H1 (cell line): ENCODE measurements at regions not wholly inside any gene's neighbourhood (a gene's known extent, or its start where the extent isn't known, plus 50 kb on each side); places are given as distances from the start of the nearest gene placed in this dataset.
"Not testable (repeated sequence)": the region's sequence is repeated elsewhere in the genome, so short reads cannot be mapped to it uniquely, and the experiment has no call there.

Experiments
- CTCF ChIA-PET: fragments of 300-600 bp; sonication (Branson Sonifier 250); formaldehyde crosslinking; loops from one replicate; lab custom pipeline; 2021; ENCODE audit not compliant: partially characterized antibody; lab: Charles Lee
- POLR2A ChIA-PET: fragments of 300-600 bp; sonication (Branson Sonifier 250); formaldehyde crosslinking; loops from one replicate; lab custom pipeline; 2021; ENCODE audit warnings: inconsistent platforms; ENCODE audit not compliant: partially characterized antibody; lab: Charles Lee
- DNase-seq, 2 experiments: peaks; one replicate each; pipeline versions ENCODE4 v3.0.0 to v3.0.0-alpha.2; 2010 to 2022; ENCODE audit warnings: low spot score in 2 of 2, low read depth in 1 of 2, mixed read lengths in 1 of 2
- FAIRE-seq: peaks from 2 replicates; lab custom pipeline; 2011; peaks lifted over from hg19 to GRCh38; lab: Jason Lieb, UNC
- H2AFZ ChIP-seq: 2 replicates; pipeline ENCODE4 v1.8.1; 2012; ENCODE audit warnings: low read length, inconsistent platforms
- H2AK5ac ChIP-seq: 2 replicates; pipeline ENCODE4 v1.6.1; 2013; ENCODE audit warnings: low read depth, low read length
- H2BK120ac ChIP-seq: replicated peaks from 2 replicates; pipeline ENCODE3; 2013; ENCODE audit warnings: low read depth, low read length, inconsistent platforms
- H2BK12ac ChIP-seq: 2 replicates; pipeline ENCODE4 v1.6.1; 2013; ENCODE audit warnings: low read depth, low read length
- H2BK15ac ChIP-seq: 2 replicates; pipeline ENCODE4 v1.6.1; 2013; ENCODE audit warnings: low read length
- H2BK20ac ChIP-seq: 2 replicates; pipeline ENCODE4 v1.6.1; 2013; ENCODE audit warnings: low read length
- H2BK5ac ChIP-seq: 2 replicates; pipeline ENCODE4 v1.6.1; 2013; ENCODE audit warnings: low read depth, low read length
- H3K14ac ChIP-seq: 2 replicates; pipeline ENCODE4 v1.6.1; 2013; ENCODE audit warnings: inconsistent platforms; ENCODE audit not compliant: insufficient read length
- H3K18ac ChIP-seq: 2 replicates; pipeline ENCODE4 v1.6.1; 2013; ENCODE audit warnings: low read length; ENCODE audit errors: extremely low read depth
- H3K23ac ChIP-seq: 2 replicates; pipeline ENCODE4 v1.6.1; 2013; ENCODE audit warnings: inconsistent platforms; ENCODE audit not compliant: insufficient read length
- H3K23me2 ChIP-seq: 2 replicates; pipeline ENCODE4 v1.6.1; 2013; ENCODE audit warnings: low read depth, low read length
- H3K27ac ChIP-seq: 2 replicates; pipeline ENCODE4 v1.6.1; 2011; ENCODE audit warnings: low read depth, low read length, inconsistent platforms
- H3K27me3 ChIP-seq, 4 experiments: replicated peaks in 1 of 4; 1 replicate in 1 of 4; 2 replicates in 3 of 4; pipeline versions ENCODE4 v1.6.1 to v1.8.1; 2011 to 2013; ENCODE audit warnings: low read length in 3 of 4, mild to moderate bottlenecking in 3 of 4, inconsistent platforms in 2 of 4, mixed read lengths in 2 of 4, moderate library complexity in 1 of 4; ENCODE audit not compliant: control insufficient read depth in 3 of 4, insufficient read depth in 3 of 4; ENCODE audit errors: extremely low read depth in 1 of 4
- H3K36me3 ChIP-seq, 4 experiments: 2 replicates each; pipeline versions ENCODE4 v1.6.1 to v1.8.1; 2011 to 2013; ENCODE audit warnings: mild to moderate bottlenecking in 4 of 4, low read length in 3 of 4, moderate library complexity in 2 of 4, control low read depth in 1 of 4, inconsistent platforms in 1 of 4; ENCODE audit not compliant: insufficient read depth in 4 of 4, control insufficient read depth in 2 of 4
- H3K4ac ChIP-seq: replicated peaks from 2 replicates; pipeline ENCODE3; 2013; ENCODE audit warnings: low read length, low read depth, mixed read lengths, inconsistent platforms; ENCODE audit not compliant: insufficient read length
- H3K4me1 ChIP-seq, 4 experiments: replicated peaks in 1 of 4; 1 replicate in 1 of 4; 2 replicates in 3 of 4; pipeline versions ENCODE4 v1.6.1 to v1.8.1; 2011 to 2013; ENCODE audit warnings: low read length in 3 of 4, inconsistent platforms in 2 of 4, mixed read lengths in 1 of 4; ENCODE audit not compliant: insufficient read depth in 4 of 4, control insufficient read depth in 3 of 4
- H3K4me2 ChIP-seq, 2 experiments: 2 replicates each; pipeline versions ENCODE4 v1.6.1 to v1.8.1; 2011 to 2013; ENCODE audit warnings: low read depth in 2 of 2, low read length in 2 of 2, control low read depth in 1 of 2, inconsistent platforms in 1 of 2, mild to moderate bottlenecking in 1 of 2; ENCODE audit not compliant: insufficient read depth in 1 of 2
- H3K4me3 ChIP-seq, 4 experiments: fragments of 200-600, 300-600 bp in 1 of 4; sonication (generic), shearing (Covaris generic), sonication (Bioruptor Twin) in 1 of 4; 2 replicates each; pipeline versions ENCODE4 v1.5.1 to v1.8.1; 2011 to 2016; ENCODE audit warnings: low read length in 4 of 4, low read depth in 3 of 4, control low read depth in 2 of 4, inconsistent platforms in 2 of 4, mild to moderate bottlenecking in 2 of 4, mixed read lengths in 1 of 4, moderate library complexity in 1 of 4; ENCODE audit not compliant: insufficient read depth in 2 of 4; ENCODE audit errors: extremely low read depth in 1 of 4
- H3K56ac ChIP-seq: replicated peaks from 2 replicates; pipeline ENCODE3; 2013; ENCODE audit warnings: low read depth, mild to moderate bottlenecking, mixed read lengths, low read length, inconsistent platforms; ENCODE audit not compliant: insufficient read length
- H3K79me1 ChIP-seq: 2 replicates; pipeline ENCODE4 v1.6.1; 2013; ENCODE audit warnings: low read depth, low read length, control low read depth
- H3K79me2 ChIP-seq, 2 experiments: 2 replicates each; pipeline versions ENCODE4 v1.6.1 to v1.8.1; 2012 to 2013; ENCODE audit warnings: low read length in 2 of 2, mild to moderate bottlenecking in 2 of 2, inconsistent platforms in 1 of 2; ENCODE audit not compliant: insufficient read depth in 2 of 2, control insufficient read depth in 1 of 2
- H3K9ac ChIP-seq, 4 experiments: replicated peaks in 1 of 4; 1 replicate in 1 of 4; 2 replicates in 3 of 4; pipeline versions ENCODE4 v1.6.1 to v1.8.1; 2011 to 2013; ENCODE audit warnings: low read depth in 3 of 4, low read length in 3 of 4, control low read depth in 2 of 4, mild to moderate bottlenecking in 2 of 4, moderate library complexity in 2 of 4, inconsistent platforms in 1 of 4; ENCODE audit errors: extremely low read depth in 1 of 4
- H3K9me3 ChIP-seq, 2 experiments: 2 replicates each; pipeline versions ENCODE4 v1.6.1 to v1.8.1; 2012 to 2013; ENCODE audit warnings: mild to moderate bottlenecking in 2 of 2, moderate library complexity in 2 of 2, control low read depth in 1 of 2, inconsistent platforms in 1 of 2, low read depth in 1 of 2, low read length in 1 of 2, mixed read lengths in 1 of 2; ENCODE audit not compliant: insufficient read depth in 2 of 2
- H4K20me1 ChIP-seq, 2 experiments: replicated peaks in 1 of 2; 2 replicates each; pipeline versions ENCODE3 to v1.8.1; 2011 to 2013; ENCODE audit warnings: inconsistent platforms in 2 of 2, low read length in 2 of 2, mild to moderate bottlenecking in 1 of 2; ENCODE audit not compliant: insufficient read depth in 2 of 2, control insufficient read depth in 1 of 2
- H4K5ac ChIP-seq: 2 replicates; pipeline ENCODE4 v1.6.1; 2013; ENCODE audit warnings: low read length, low read depth, mixed read lengths, inconsistent platforms; ENCODE audit not compliant: insufficient read length
- H4K8ac ChIP-seq: 2 replicates; pipeline ENCODE4 v1.8.0; 2013; ENCODE audit warnings: mild to moderate bottlenecking, moderate library complexity, low read length, inconsistent platforms; ENCODE audit not compliant: insufficient read depth; ENCODE audit errors: extremely low read depth
- H4K91ac ChIP-seq: replicated peaks from 2 replicates; pipeline ENCODE3; 2013; ENCODE audit warnings: low read length, mixed read lengths, inconsistent platforms; ENCODE audit not compliant: insufficient read length
- WGBS, 2 experiments: shearing (Covaris generic) in 1 of 2; methylation state at CpG; one replicate each; pipeline versions ENCODE4 v1.1.6 to v1.1.7; 2013 to 2015; ENCODE audit warnings: low lambda C conversion rate in 2 of 2, mixed read lengths in 2 of 2, inconsistent platforms in 1 of 2, low coverage in 1 of 2, missing lambda C conversion rate in 1 of 2; ENCODE audit not compliant: insufficient replicate concordance in 2 of 2, insufficient coverage in 1 of 2, insufficient read length in 1 of 2; ENCODE audit errors: extremely low coverage in 1 of 2, missing lambda C conversion rate in 1 of 2; 5-methylcytosine and 5-hydroxymethylcytosine counted together

GRCh38 chr4:151597691-151598090 lies 163.1 kb downstream of the GATB start:
- H4K5ac ChIP-seq, FAIRE-seq, H3K79me1 ChIP-seq, H3K18ac ChIP-seq, H3K4me1 ChIP-seq, H3K27me3 ChIP-seq, H2AFZ ChIP-seq, H3K9ac ChIP-seq, H3K4me3 ChIP-seq, H3K23ac ChIP-seq, H2BK5ac ChIP-seq, H2AK5ac ChIP-seq, H3K56ac ChIP-seq, H3K14ac ChIP-seq, DNase-seq, H3K4me2 ChIP-seq, H3K23me2 ChIP-seq, H4K20me1 ChIP-seq, H3K27ac ChIP-seq, H3K9me3 ChIP-seq, H3K4ac ChIP-seq, H4K8ac ChIP-seq, H2BK15ac ChIP-seq, POLR2A ChIA-PET, H2BK120ac ChIP-seq, H2BK12ac ChIP-seq, H4K91ac ChIP-seq, H3K79me2 ChIP-seq, H2BK20ac ChIP-seq: not testable (repeated sequence)
- CTCF ChIA-PET, result interaction anchor here (1.1 to 1.4 kb wide), 3 partner anchors 15 to 232 kb away, joined by 3 read pairs; no protein-coding TSS in a partner anchor
- peaks cover 0 to 18% (median 7%) of the 10 kb centered on the region in 4 experiments; a peak in 4 of 8 replicates for H3K36me3 ChIP-seq
- WGBS, 2 experiments, result 87% methylated on average over 8 of the region's 8 CpGs; no CpG with 5 or more reads in 1 of the 2 experiments
